AG09309 (cell line): ENCODE measurements at regions not wholly inside any gene's neighbourhood (a gene's known extent, or its start where the extent isn't known, plus 50 kb on each side); places are given as distances from the start of the nearest gene placed in this dataset.

Source experiments
- DNase-seq: peaks from one replicate; pipeline ENCODE4 v3.0.0-alpha.2; 2010; ENCODE audit warnings: low read depth
- H3K4me3 ChIP-seq: 2 replicates; pipeline ENCODE4 v1.5.1; 2011; ENCODE audit warnings: mild to moderate bottlenecking, low read depth, low read length, moderate library complexity; ENCODE audit not compliant: control insufficient read depth
- TF ChIP-seq, protein P1 (sequence below): IDR thresholded peaks from 2 replicates; pipeline ENCODE4 v1.5.1; 2011; ENCODE audit warnings: mild to moderate bottlenecking, low read depth, low read length, inconsistent platforms; ENCODE audit not compliant: insufficient read depth, control insufficient read depth; ENCODE audit errors: missing control alignments

DNA sequence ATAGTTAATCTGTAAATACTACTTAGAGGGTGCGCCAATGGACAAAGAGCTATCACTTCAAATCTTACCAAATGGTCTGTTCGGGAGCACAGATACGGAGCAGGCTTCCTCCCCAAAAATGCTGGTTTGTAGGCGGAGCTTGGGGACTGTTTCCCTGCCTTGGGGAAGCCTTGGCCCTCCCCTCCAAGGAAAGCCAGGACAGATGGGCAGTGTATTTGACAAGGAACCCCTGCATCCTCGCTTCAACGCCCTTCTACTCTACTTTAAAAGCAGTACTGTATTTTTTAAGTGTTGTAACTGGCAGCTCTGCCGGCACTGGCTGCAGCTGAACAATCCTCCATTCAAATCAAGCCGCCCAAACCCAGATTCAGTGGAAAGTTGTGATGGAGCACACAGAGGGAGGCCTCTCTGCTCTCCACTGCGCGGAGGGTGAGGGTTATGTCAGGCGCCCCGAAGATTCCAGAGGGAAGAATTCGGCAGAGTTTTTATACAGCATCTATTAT is 83.1 kb upstream of the FNDC3B start:
- no peak for DNase-seq
- TF ChIP-seq, protein P1, sequence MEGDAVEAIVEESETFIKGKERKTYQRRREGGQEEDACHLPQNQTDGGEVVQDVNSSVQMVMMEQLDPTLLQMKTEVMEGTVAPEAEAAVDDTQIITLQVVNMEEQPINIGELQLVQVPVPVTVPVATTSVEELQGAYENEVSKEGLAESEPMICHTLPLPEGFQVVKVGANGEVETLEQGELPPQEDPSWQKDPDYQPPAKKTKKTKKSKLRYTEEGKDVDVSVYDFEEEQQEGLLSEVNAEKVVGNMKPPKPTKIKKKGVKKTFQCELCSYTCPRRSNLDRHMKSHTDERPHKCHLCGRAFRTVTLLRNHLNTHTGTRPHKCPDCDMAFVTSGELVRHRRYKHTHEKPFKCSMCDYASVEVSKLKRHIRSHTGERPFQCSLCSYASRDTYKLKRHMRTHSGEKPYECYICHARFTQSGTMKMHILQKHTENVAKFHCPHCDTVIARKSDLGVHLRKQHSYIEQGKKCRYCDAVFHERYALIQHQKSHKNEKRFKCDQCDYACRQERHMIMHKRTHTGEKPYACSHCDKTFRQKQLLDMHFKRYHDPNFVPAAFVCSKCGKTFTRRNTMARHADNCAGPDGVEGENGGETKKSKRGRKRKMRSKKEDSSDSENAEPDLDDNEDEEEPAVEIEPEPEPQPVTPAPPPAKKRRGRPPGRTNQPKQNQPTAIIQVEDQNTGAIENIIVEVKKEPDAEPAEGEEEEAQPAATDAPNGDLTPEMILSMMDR: no peak
- no peak overlapping the region for H3K4me3 ChIP-seq

DNA sequence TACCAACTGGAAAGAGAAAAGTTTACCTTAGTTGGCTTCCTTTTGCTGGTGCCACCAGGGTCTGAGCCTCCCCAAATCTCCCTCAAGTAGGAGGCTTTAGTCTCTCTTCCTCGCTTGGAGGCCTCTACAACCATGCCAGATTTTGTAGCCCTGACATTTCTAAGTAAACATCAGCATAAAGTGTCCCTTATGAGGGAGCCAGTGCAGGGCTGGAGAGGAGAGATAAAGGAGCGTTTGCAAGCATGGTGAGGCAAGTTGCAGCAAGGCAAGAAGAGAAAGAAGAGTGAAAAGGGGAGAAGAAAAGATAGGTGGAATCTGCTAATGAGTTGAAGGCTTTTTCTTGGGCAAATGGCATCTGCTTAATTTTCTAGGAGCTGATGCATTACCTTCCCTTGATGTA is 82.7 kb upstream of the FNDC3B start:
- DNase-seq: no peak
- TF ChIP-seq, protein P1: no peak
- no peak overlapping the region for H3K4me3 ChIP-seq

DNA sequence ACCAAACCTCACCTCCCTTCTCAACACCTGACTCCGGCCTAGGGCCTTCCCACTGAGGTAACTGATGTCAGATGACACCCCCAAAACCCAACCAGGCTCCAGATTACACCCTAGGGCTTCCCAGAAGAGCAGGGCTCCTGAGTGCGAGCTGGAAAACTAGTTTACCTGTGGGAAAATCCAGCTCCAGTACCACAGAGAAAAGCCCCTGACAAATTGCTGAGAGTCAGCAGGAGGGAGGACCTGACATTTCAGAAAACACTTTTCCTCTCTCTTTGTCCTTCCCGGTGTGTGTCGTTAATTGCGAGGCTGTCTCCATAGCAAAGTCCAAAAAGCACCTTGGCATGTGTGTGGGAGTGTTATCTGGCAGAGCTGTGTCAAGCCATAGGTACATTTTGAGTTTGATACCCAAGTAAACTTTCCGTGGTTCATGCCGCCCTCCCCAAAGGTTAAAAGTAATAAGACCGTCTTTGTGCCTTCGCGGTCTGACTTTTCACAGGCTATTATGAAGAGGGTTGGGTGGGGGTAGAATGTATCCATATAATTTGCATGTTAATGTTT is 79.8 kb upstream of the FNDC3B start:
- no peak overlapping the region for H3K4me3 ChIP-seq
- DNase-seq: no peak
- TF ChIP-seq, protein P1: no peak

DNA sequence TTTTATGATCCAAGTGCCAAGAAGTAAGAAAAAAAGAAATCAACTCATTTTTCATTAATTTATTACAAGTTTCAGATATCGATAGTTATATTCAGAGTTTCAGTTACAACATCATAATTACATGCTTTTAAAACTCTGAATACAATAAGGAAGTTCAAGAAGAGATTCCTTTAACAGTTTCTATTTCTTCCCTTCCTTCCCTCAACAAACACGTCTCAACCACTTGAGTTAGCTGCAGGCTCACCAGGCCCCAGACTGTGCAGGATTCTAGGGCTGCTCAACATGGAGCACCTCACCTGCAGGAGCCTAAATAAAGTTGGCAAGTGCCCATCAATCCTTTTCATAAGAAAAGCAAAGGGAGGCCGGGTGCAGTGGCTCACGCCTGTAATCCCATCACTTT is 79.2 kb upstream of the FNDC3B start:
- no peak overlapping the region for H3K4me3 ChIP-seq
- no peak for DNase-seq
- TF ChIP-seq, protein P1: no peak

DNA sequence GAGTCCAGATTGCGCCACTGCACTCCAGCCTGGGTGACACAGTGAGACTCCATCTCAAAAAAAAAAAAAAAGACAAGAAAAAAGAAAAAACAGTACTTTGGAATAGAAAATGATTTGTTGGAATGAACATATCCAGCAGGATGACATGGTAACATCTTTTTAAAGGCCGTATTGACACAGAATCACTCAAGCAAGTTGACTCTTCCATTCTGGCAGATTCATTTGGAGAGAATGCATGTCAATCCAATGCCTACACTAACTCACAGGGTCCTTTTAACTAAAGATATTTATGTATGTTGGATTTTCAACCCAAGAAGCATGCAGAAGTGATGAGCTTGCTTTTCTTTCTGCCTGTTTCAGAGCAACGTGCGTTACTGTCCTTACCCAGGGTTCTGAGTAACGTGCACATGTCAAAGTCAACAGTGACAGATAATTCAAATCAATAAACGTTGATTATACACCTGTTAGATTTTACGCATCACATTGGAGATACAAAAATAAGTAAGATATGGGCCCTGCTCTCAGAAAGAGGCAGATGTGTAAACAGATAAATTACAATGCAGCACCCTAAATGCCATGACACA is 77.1 kb upstream of the FNDC3B start:
- no peak overlapping the region for H3K4me3 ChIP-seq
- TF ChIP-seq, protein P1: no peak
- DNase-seq: no peak

DNA sequence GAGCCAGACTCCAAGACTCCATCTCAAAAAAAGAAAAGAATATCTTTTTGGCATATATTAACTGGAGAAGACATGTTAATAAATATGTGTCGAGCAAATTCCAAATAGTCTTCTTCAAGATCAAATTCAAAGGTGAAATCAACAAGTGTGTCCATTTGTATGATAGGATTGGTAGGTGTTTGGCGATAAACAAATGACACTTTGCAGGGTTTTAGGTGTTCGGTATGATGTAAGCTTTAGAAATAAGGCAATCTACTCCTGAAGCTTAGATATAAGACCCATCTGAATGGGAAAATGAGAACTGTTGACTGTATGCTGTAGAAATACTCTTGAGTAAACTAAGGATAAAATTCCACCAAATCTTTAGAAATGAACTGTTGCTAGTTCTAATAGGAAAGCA is 75.8 kb upstream of the FNDC3B start:
- TF ChIP-seq, protein P1: no peak
- DNase-seq: no peak
- H3K4me3 ChIP-seq: no peak overlapping the region
